ENCODE measurements at regions not wholly inside any gene's neighbourhood (a gene's known extent, or its start where the extent isn't known, plus 50 kb on each side); places are given as distances from the start of the nearest gene placed in this dataset.

DNA sequence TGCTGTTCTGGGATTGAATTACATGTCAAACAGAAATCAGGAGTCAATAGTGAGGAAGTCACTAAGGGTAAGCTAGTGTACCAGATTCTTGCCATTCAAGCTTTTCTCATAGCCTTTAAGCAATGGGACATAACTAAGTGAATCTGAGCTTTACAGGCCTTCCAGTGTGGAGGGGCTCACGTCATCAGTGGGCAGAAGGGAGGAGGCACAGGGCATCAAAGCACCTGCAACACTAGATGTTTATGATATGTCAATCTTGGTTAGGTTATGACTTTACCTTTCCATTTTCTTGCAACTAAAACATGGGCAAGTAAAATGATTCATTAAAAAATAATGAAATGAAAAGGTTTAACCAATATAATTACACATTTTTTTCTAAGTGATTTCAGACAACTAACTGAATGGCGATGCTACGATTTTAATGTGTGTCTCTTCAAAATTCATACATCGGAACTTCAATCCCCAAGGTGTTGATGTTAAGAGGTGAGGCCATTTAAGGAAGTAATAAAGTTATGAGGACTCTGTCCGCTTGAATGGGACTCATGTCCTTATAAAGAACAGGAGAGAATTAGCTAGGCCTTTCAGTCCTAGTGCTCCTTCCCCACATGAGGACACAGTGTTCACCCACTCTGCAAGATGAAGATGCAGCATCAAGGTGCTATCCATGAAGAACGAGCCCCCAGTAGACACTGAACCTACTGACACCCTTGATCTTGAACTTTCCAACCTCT is 1169.2 kb upstream of the NXPH2 start:
- Histone ChIP-seq H3K27me3 (ENCODE audit: control insufficient read depth in 4 of 4, insufficient read depth in 4 of 4, low read length in 3 of 4) (no peaks in the 10 kb centered on the region), H3K27ac (ENCODE audit: low read depth in 1 of 2, low read length in 2 of 2) (no peak overlapping the region), H3K36me3 (ENCODE audit: control insufficient read depth in 4 of 4, insufficient read depth in 3 of 4, low read depth in 1 of 4, low read length in 3 of 4) (no peaks in the 10 kb centered on the region), H3K4me1 (ENCODE audit: control insufficient read depth in 4 of 4, insufficient read depth in 4 of 4, low read length in 3 of 4) (no peaks in the 10 kb centered on the region), H3K9me3 (ENCODE audit: control insufficient read depth in 4 of 4, low read length in 3 of 4) (no peaks in the 10 kb centered on the region), H3K9ac (ENCODE audit: low read depth in 1 of 2, low read length in 2 of 2) (no peak overlapping the region), H3K4me3 (ENCODE audit: low read depth in 1 of 3, low read length in 3 of 3) (no peak overlapping the region)
- WGBS, result 74% methylated on average over 6 of the region's 6 CpGs
- no peak for DNase-seq (ENCODE audit: low spot score)
- TF ChIP-seq, protein P1, sequence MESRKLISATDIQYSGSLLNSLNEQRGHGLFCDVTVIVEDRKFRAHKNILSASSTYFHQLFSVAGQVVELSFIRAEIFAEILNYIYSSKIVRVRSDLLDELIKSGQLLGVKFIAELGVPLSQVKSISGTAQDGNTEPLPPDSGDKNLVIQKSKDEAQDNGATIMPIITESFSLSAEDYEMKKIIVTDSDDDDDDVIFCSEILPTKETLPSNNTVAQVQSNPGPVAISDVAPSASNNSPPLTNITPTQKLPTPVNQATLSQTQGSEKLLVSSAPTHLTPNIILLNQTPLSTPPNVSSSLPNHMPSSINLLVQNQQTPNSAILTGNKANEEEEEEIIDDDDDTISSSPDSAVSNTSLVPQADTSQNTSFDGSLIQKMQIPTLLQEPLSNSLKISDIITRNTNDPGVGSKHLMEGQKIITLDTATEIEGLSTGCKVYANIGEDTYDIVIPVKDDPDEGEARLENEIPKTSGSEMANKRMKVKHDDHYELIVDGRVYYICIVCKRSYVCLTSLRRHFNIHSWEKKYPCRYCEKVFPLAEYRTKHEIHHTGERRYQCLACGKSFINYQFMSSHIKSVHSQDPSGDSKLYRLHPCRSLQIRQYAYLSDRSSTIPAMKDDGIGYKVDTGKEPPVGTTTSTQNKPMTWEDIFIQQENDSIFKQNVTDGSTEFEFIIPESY (IDR thresholded peaks at IDR 0.05), result no peak
- no peak for TF ChIP-seq HNF4A (conservative IDR thresholded peaks at IDR 0.05)
- TF ChIP-seq JUND (IDR thresholded peaks at IDR 0.05), result no peak
- TF ChIP-seq RXRA (IDR thresholded peaks at IDR 0.05), result no peak
- TF ChIP-seq EGR1 (IDR thresholded peaks at IDR 0.05; ENCODE audit: low read depth in 2 of 2), result no peak
- TF ChIP-seq RAD21 (IDR thresholded peaks at IDR 0.05), result no peak
- TF ChIP-seq TAF1 (conservative IDR thresholded peaks at IDR 0.05), result no peak
- TF ChIP-seq SP1 (IDR thresholded peaks at IDR 0.05), result no peak
- TF ChIP-seq HNF4G (IDR thresholded peaks at IDR 0.05), result no peak
- TF ChIP-seq, protein P2, sequence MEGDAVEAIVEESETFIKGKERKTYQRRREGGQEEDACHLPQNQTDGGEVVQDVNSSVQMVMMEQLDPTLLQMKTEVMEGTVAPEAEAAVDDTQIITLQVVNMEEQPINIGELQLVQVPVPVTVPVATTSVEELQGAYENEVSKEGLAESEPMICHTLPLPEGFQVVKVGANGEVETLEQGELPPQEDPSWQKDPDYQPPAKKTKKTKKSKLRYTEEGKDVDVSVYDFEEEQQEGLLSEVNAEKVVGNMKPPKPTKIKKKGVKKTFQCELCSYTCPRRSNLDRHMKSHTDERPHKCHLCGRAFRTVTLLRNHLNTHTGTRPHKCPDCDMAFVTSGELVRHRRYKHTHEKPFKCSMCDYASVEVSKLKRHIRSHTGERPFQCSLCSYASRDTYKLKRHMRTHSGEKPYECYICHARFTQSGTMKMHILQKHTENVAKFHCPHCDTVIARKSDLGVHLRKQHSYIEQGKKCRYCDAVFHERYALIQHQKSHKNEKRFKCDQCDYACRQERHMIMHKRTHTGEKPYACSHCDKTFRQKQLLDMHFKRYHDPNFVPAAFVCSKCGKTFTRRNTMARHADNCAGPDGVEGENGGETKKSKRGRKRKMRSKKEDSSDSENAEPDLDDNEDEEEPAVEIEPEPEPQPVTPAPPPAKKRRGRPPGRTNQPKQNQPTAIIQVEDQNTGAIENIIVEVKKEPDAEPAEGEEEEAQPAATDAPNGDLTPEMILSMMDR (IDR thresholded peaks at IDR 0.05; ENCODE audit: low read depth, low read length, missing input control), result no peak
- TF ChIP-seq REST (IDR thresholded peaks at IDR 0.05), result no peak
- no peak for TF ChIP-seq YY1 (IDR thresholded peaks at IDR 0.05)
- no peak for TF ChIP-seq FOXA1 (IDR thresholded peaks at IDR 0.05)
- no peak for TF ChIP-seq NR2F2 (IDR thresholded peaks at IDR 0.05)

GRCh38 chr2:139946690-139947089 is 1166.5 kb upstream of the NXPH2 start:
- 73% methylated on average over 2 of the region's 2 CpGs for WGBS
- Histone ChIP-seq H3K27ac (ENCODE audit: low read depth in 1 of 2, low read length in 2 of 2) (no peak overlapping the region), H3K27me3 (ENCODE audit: control insufficient read depth in 4 of 4, insufficient read depth in 4 of 4, low read length in 3 of 4) (no peaks in the 10 kb centered on the region), H3K4me1 (ENCODE audit: control insufficient read depth in 4 of 4, insufficient read depth in 4 of 4, low read length in 3 of 4) (no peaks in the 10 kb centered on the region), H3K9ac (ENCODE audit: low read depth in 1 of 2, low read length in 2 of 2) (no peak overlapping the region), H3K4me3 (ENCODE audit: low read depth in 1 of 3, low read length in 3 of 3) (no peak overlapping the region), H3K9me3 (ENCODE audit: control insufficient read depth in 4 of 4, low read length in 3 of 4) (no peaks in the 10 kb centered on the region), H3K36me3 (ENCODE audit: control insufficient read depth in 4 of 4, insufficient read depth in 3 of 4, low read depth in 1 of 4, low read length in 3 of 4) (no peaks in the 10 kb centered on the region)
- no peak for TF ChIP-seq REST (IDR thresholded peaks at IDR 0.05)
- TF ChIP-seq EGR1 (IDR thresholded peaks at IDR 0.05; ENCODE audit: low read depth in 2 of 2), result no peak
- TF ChIP-seq RAD21 (IDR thresholded peaks at IDR 0.05), result no peak
- TF ChIP-seq JUND (IDR thresholded peaks at IDR 0.05), result no peak
- TF ChIP-seq FOXA1 (IDR thresholded peaks at IDR 0.05), result no peak
- TF ChIP-seq, protein P3, sequence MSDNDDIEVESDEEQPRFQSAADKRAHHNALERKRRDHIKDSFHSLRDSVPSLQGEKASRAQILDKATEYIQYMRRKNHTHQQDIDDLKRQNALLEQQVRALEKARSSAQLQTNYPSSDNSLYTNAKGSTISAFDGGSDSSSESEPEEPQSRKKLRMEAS (IDR thresholded peaks at IDR 0.05), result no peak
- TF ChIP-seq, protein P1 (IDR thresholded peaks at IDR 0.05), result no peak
- DNase-seq (ENCODE audit: low spot score), result no peak

Measured in liver (tissue), 8 donors.